ENCODE measurements at regions not wholly inside any gene's neighbourhood (a gene's known extent, or its start where the extent isn't known, plus 50 kb on each side); places are given as distances from the start of the nearest gene placed in this dataset.
A peak's percentile ranks its signal among the peaks of the same experiment; 100 is the strongest.

DNA sequence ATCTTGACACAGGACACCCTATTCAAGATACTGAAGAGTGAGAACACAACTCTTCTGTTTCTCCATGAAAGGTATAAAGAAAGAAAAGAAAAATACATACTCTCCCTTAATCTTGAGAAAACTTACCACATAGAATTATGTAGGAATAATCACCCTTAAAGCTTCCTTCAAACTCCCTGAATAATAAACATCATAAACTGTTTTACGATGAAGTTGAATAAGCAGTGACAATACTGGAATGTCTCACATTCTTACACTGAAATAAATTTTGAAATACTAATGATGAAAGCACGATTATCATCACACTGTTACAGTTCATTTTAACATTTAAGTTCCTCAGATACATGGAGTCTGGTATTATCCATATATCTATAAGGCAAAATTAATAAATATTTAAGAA is 306.2 kb downstream of the IPMK start:
- H3K36me3 ChIP-seq (ENCODE audit: control insufficient read depth, insufficient read depth, low read length): no peaks in the 10 kb centered on the region
- CTCF ChIA-PET: no interaction called here
- H3K27me3 ChIP-seq (ENCODE audit: control insufficient read depth, insufficient read depth, low read length): no peaks in the 10 kb centered on the region
- no peak for DNase-seq (ENCODE audit: low read depth)
- no peak for TF ChIP-seq CTCF (IDR thresholded peaks at IDR 0.05; ENCODE audit: insufficient read depth, low read depth, low read length)
- POLR2A ChIA-PET: no interaction called here
- no peak overlapping the region for H3K4me3 ChIP-seq (ENCODE audit: low read depth, low read length)

DNA sequence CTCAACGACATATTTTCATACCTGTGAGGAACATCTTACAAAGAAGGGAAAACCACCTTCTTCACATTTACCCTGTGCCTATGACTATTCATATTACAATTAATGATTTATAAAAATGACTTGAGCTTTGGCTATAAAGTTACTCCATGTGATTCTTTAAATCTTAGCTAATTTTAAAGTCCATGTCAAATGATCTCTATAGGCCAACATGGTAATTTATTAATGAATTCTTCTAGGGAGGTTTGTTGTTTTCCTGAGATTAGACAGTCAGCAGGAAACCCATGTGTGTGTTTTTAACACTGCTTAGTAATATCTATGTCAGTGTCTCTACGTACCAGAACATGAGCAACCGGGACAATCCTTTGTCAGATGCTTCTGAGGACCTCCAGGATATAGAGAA is 307.3 kb downstream of the IPMK start:
- H3K27me3 ChIP-seq (ENCODE audit: control insufficient read depth, insufficient read depth, low read length): no peaks in the 10 kb centered on the region
- no peaks in the 10 kb centered on the region for H3K36me3 ChIP-seq (ENCODE audit: control insufficient read depth, insufficient read depth, low read length)
- no peak for TF ChIP-seq CTCF (IDR thresholded peaks at IDR 0.05; ENCODE audit: insufficient read depth, low read depth, low read length)
- ChIA-PET CTCF (interaction anchor here (0.6 kb wide), 1 partner anchor 156 kb away, joined by 3 read pairs; no protein-coding TSS in a partner anchor), POLR2A (interaction anchor here (0.5 kb wide), 1 partner anchor 12 kb away, joined by 3 read pairs; no protein-coding TSS in a partner anchor)
- no peak overlapping the region for H3K4me3 ChIP-seq (ENCODE audit: low read depth, low read length)
- DNase-seq (ENCODE audit: low read depth): no peak

DNA sequence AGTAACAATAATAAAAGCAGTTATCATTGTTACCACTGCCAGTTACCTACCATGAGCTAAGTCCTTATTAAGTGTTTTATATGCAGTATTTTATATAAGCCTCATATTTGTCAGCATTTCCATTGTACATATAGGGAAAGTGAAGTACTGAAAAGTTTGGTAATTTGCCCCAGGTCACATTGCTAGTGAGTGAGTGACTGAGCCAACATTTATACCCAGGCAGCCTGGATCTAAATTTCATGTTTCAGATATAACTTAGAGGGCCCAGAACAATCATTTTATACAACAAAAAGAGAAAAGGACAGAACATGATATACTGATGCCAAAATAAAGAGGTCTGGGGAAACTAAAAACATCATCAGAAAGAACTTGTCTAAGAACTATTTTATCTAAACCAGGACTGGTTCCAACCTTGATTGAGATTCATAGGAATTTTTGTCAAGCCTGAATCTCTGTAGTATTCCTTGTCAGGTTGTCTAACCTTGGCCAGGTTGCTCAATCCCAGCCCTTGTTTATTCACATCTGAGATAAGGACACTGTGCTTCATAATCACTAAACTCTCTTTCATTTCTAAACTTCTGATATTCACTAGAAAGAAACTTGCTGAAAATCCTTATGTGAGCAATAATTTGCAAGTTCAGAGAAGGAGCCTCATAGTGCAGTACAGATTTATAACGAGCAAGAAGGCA is 308.2 kb downstream of the IPMK start:
- DNase-seq (ENCODE audit: low read depth): no peak
- no peaks in the 10 kb centered on the region for H3K27me3 ChIP-seq (ENCODE audit: control insufficient read depth, insufficient read depth, low read length)
- CTCF ChIA-PET: no interaction called here
- H3K4me3 ChIP-seq (ENCODE audit: low read depth, low read length): no peak overlapping the region
- no peaks in the 10 kb centered on the region for H3K36me3 ChIP-seq (ENCODE audit: control insufficient read depth, insufficient read depth, low read length)
- no peak for TF ChIP-seq CTCF (IDR thresholded peaks at IDR 0.05; ENCODE audit: insufficient read depth, low read depth, low read length)
- POLR2A ChIA-PET: no interaction called here

DNA sequence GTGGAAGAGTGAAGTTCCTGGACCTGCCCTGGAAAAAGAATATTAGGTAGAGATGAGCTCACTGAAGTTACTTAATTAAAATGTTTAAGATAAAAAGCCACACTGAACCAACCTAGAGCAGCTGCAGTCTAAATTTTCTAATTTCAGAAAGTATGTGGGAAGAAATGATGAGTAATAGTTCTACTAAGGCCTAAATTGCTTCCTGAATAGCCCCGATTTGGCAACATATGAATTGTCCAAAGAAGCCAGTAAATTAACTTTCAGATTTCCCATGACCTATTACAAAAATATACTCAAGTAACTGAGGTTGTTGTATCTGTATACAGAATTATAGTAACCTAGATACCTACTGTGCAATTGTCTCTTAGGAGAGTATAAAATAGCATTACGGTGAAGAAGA is 312.6 kb downstream of the IPMK start:
- TF ChIP-seq CTCF (IDR thresholded peaks at IDR 0.05; ENCODE audit: insufficient read depth, low read depth, low read length): no peak
- no peaks in the 10 kb centered on the region for H3K36me3 ChIP-seq (ENCODE audit: control insufficient read depth, insufficient read depth, low read length)
- no peaks in the 10 kb centered on the region for H3K27me3 ChIP-seq (ENCODE audit: control insufficient read depth, insufficient read depth, low read length)
- ChIA-PET POLR2A (no interaction called here), CTCF (interaction anchor here (0.6 to 1.8 kb wide), 2 partner anchors 10 to 298 kb away, joined by 4 to 5 read pairs; no protein-coding TSS in a partner anchor)
- H3K4me3 ChIP-seq (ENCODE audit: low read depth, low read length): no peak overlapping the region
- peak; percentile 55 for DNase-seq (ENCODE audit: low read depth)

- no peaks in the 10 kb centered on the region for H3K27me3 ChIP-seq (ENCODE audit: control insufficient read depth, insufficient read depth, low read length)
- ChIA-PET POLR2A (no interaction called here), CTCF (interaction anchor here (1.4 kb wide), 1 partner anchor 112 kb away, joined by 4 read pairs; no protein-coding TSS in a partner anchor)
- no peaks in the 10 kb centered on the region for H3K36me3 ChIP-seq (ENCODE audit: control insufficient read depth, insufficient read depth, low read length)
- no peak overlapping the region for H3K4me3 ChIP-seq (ENCODE audit: low read depth, low read length)
- DNase-seq (ENCODE audit: low read depth): peak; percentile 35
- no peak for TF ChIP-seq CTCF (IDR thresholded peaks at IDR 0.05; ENCODE audit: insufficient read depth, low read depth, low read length)
These were observed 315.0 kb downstream of the IPMK start for GRCh38 chr10:57952741-57953140.
